HFF-Myc (cell line): ENCODE measurements at regions not wholly inside any gene's neighbourhood (a gene's known extent, or its start where the extent isn't known, plus 50 kb on each side); places are given as distances from the start of the nearest gene placed in this dataset.

Source experiments
- DNase-seq: peaks from one replicate; pipeline ENCODE4 v3.0.0-alpha.2; 2011; ENCODE audit warnings: low read depth; ENCODE audit errors: extremely low read depth
- H3K4me3 ChIP-seq: replicated peaks from 2 replicates; pipeline ENCODE4 v1.5.1; 2011; ENCODE audit warnings: low read depth, mild to moderate bottlenecking, control low read depth, low read length
- CTCF ChIP-seq: IDR thresholded peaks from 2 replicates; pipeline ENCODE4 v1.5.1; 2012; ENCODE audit warnings: mild to moderate bottlenecking, low read depth, low read length, control low read depth; ENCODE audit errors: missing control alignments

GRCh38 chr6:71533939-71534379 is 245.3 kb downstream of the OGFRL1 start:
- no peak for DNase-seq
- H3K4me3 ChIP-seq = no peak overlapping the region
- peak; percentile 37 for TF ChIP-seq CTCF

GRCh38 chr6:71534921-71535320 is 246.3 kb downstream of the OGFRL1 start:
- DNase-seq = no peak
- no peak for TF ChIP-seq CTCF
- no peak overlapping the region for H3K4me3 ChIP-seq

GRCh38 chr6:71537717-71538116 is 249.1 kb downstream of the OGFRL1 start:
- H3K4me3 ChIP-seq = no peak overlapping the region
- TF ChIP-seq CTCF = no peak
- no peak for DNase-seq

- no peak overlapping the region for H3K4me3 ChIP-seq
- TF ChIP-seq CTCF = no peak
- DNase-seq = no peak
Observed at GRCh38 chr6:71544028-71544427, 255.4 kb downstream of the OGFRL1 start.

GRCh38 chr6:71544906-71545305 is 256.3 kb downstream of the OGFRL1 start:
- no peak for DNase-seq
- TF ChIP-seq CTCF = no peak
- H3K4me3 ChIP-seq = no peak overlapping the region

GRCh38 chr6:71545905-71546304 is 257.3 kb downstream of the OGFRL1 start:
- TF ChIP-seq CTCF = no peak
- H3K4me3 ChIP-seq = no peak overlapping the region
- DNase-seq = no peak

- no peak for DNase-seq
- TF ChIP-seq CTCF = no peak
- no peak overlapping the region for H3K4me3 ChIP-seq
Observed at GRCh38 chr6:71551798-71552197, 263.2 kb downstream of the OGFRL1 start.
